WTC11 (cell line): ENCODE measurements at regions not wholly inside any gene's neighbourhood (a gene's known extent, or its start where the extent isn't known, plus 50 kb on each side); places are given as distances from the start of the nearest gene placed in this dataset.

Source experiments
- ATAC-seq: fragments of 200-7000 bp; cut with Tn5 transposase; 2 replicates; pipeline ENCODE4 v1.10.0; 2021; ENCODE audit warnings: mild to moderate bottlenecking, moderate library complexity
- CTCF ChIA-PET: fragments of 300-600 bp; sonication (Branson Sonifier 250); formaldehyde crosslinking; loops from one replicate; lab custom pipeline; 2021; ENCODE audit warnings: antibody characterized with exemption; lab: Charles Lee
- POLR2A ChIA-PET: fragments of 350-600 bp; sonication (Branson Sonifier 250); formaldehyde crosslinking; loops from one replicate; lab custom pipeline; 2021; ENCODE audit warnings: antibody characterized with exemption; lab: Charles Lee
- DNase-seq: peaks from one replicate; pipeline ENCODE4 v3.0.0; 2021; ENCODE audit warnings: low spot score
- H3K27ac Mint-ChIP-seq: 2 replicates; pipeline ENCODE4 v1.8.0; 2021; ENCODE audit warnings: mixed read lengths
- H3K27me3 Mint-ChIP-seq: 2 replicates; pipeline ENCODE4 v1.8.0; 2021; ENCODE audit warnings: low read depth, mild to moderate bottlenecking, moderate library complexity, mixed read lengths
- H3K36me3 Mint-ChIP-seq: 2 replicates; pipeline ENCODE4 v1.8.0; 2021; ENCODE audit warnings: mixed read lengths
- H3K4me1 Mint-ChIP-seq: 2 replicates; pipeline ENCODE4 v1.8.0; 2022; ENCODE audit warnings: mixed read lengths
- H3K4me3 Mint-ChIP-seq: 2 replicates; pipeline ENCODE4 v1.8.0; 2021; ENCODE audit warnings: mild to moderate bottlenecking, moderate library complexity, mixed read lengths
- H3K9me3 Mint-ChIP-seq: 2 replicates; pipeline ENCODE4 v1.8.0; 2021; ENCODE audit warnings: mixed read lengths
- AR ChIP-seq: fragments of 250-450 bp; sonication (Bioruptor Pico); IDR thresholded peaks from 2 replicates; pipeline ENCODE4 v1.9.0; 2021; ENCODE audit warnings: mild to moderate bottlenecking
- ARID4B ChIP-seq: sonication (generic); formaldehyde crosslinking; IDR thresholded peaks from 2 replicates; pipeline ENCODE4 v1.8.0; 2023; ENCODE audit warnings: missing genetic modification reagents, mild to moderate bottlenecking, borderline replicate concordance
- ATF3 ChIP-seq: sonication (generic); formaldehyde crosslinking; conservative IDR thresholded peaks from 2 replicates; pipeline ENCODE4 v1.8.1; 2022; ENCODE audit warnings: mild to moderate bottlenecking, missing genetic modification reagents
- ATF6 ChIP-seq: sonication (generic); formaldehyde crosslinking; IDR thresholded peaks from 2 replicates; pipeline ENCODE4 v1.8.1; 2023; ENCODE audit warnings: mild to moderate bottlenecking, missing genetic modification reagents
- CBFB ChIP-seq: sonication (generic); formaldehyde crosslinking; IDR thresholded peaks from 2 replicates; pipeline ENCODE4 v1.8.1; 2022; ENCODE audit warnings: mild to moderate bottlenecking, low read depth, missing genetic modification reagents
- CREM ChIP-seq: sonication (generic); formaldehyde crosslinking; IDR thresholded peaks from 2 replicates; pipeline ENCODE4 v1.8.1; 2022; ENCODE audit warnings: mild to moderate bottlenecking, missing genetic modification reagents, moderate library complexity
- FOXP1 ChIP-seq: sonication (generic); formaldehyde crosslinking; IDR thresholded peaks from 2 replicates; pipeline ENCODE4 v1.8.0; 2022; ENCODE audit warnings: missing genetic modification reagents, mild to moderate bottlenecking, moderate library complexity, borderline replicate concordance
- GRHL2 ChIP-seq: fragments of 250-450 bp; sonication (Bioruptor Pico); IDR thresholded peaks from 2 replicates; pipeline ENCODE4 v1.8.0; 2022; ENCODE audit warnings: mild to moderate bottlenecking, moderate library complexity; ENCODE audit not compliant: insufficient replicate concordance, severe bottlenecking
- GTF2I ChIP-seq: fragments of 250-450 bp; sonication (Bioruptor Pico); conservative IDR thresholded peaks from 2 replicates; pipeline ENCODE4 v1.4.0; 2021; ENCODE audit warnings: mild to moderate bottlenecking
- HMGXB4 ChIP-seq: sonication (generic); formaldehyde crosslinking; IDR thresholded peaks from 2 replicates; pipeline ENCODE4 v1.8.1; 2023; ENCODE audit warnings: mild to moderate bottlenecking, moderate library complexity, missing genetic modification reagents
- IRF1 ChIP-seq: sonication (generic); formaldehyde crosslinking; IDR thresholded peaks from 2 replicates; pipeline ENCODE4 v1.8.0; 2023; ENCODE audit warnings: missing genetic modification reagents
- KAT7 ChIP-seq: sonication (generic); formaldehyde crosslinking; IDR thresholded peaks from 2 replicates; pipeline ENCODE4 v1.8.1; 2023; ENCODE audit warnings: missing genetic modification reagents, mild to moderate bottlenecking, borderline replicate concordance
- NFATC4 ChIP-seq: fragments of 250-450 bp; sonication (Bioruptor Pico); IDR thresholded peaks from 2 replicates; pipeline ENCODE4 v1.9.0; 2021; ENCODE audit warnings: mild to moderate bottlenecking
- NR1H2 ChIP-seq: sonication (generic); formaldehyde crosslinking; IDR thresholded peaks from 2 replicates; pipeline ENCODE4 v1.9.0; 2021; ENCODE audit warnings: mild to moderate bottlenecking, moderate library complexity, missing genetic modification reagents
- PREB ChIP-seq: sonication (generic); formaldehyde crosslinking; IDR thresholded peaks from 2 replicates; pipeline ENCODE4 v1.8.1; 2022; ENCODE audit warnings: mild to moderate bottlenecking, missing genetic modification reagents, moderate library complexity, borderline replicate concordance
- PRRX2 ChIP-seq: fragments of 250-450 bp; sonication (Bioruptor Pico); IDR thresholded peaks from 2 replicates; pipeline ENCODE4 v1.8.0; 2021; ENCODE audit warnings: mild to moderate bottlenecking
- RORB ChIP-seq: fragments of 250-450 bp; sonication (Bioruptor Pico); IDR thresholded peaks from 2 replicates; pipeline ENCODE4 v1.9.0; 2021; ENCODE audit warnings: mild to moderate bottlenecking
- ZBTB21 ChIP-seq: sonication (generic); formaldehyde crosslinking; IDR thresholded peaks from 2 replicates; pipeline ENCODE4 v1.8.1; 2023; ENCODE audit warnings: mild to moderate bottlenecking, missing genetic modification reagents, borderline replicate concordance
- ZNF138 ChIP-seq: sonication (generic); formaldehyde crosslinking; conservative IDR thresholded peaks from 2 replicates; pipeline ENCODE4 v1.8.1; 2022; ENCODE audit warnings: mild to moderate bottlenecking, moderate library complexity, missing genetic modification reagents

GRCh38 chr14:43651896-43652295, 855.2 kb downstream of the FSCB start (continued):
- TF ChIP-seq ARID4B (CRISPR knock-in tag) (no peak), GTF2I (CRISPR knock-in tag) (no peak), IRF1 (CRISPR knock-in tag) (no peak), NFATC4 (CRISPR knock-in tag) (no peak), ZBTB21 (CRISPR knock-in tag) (no peak), ZNF138 (no peak), CBFB (no peak), FOXP1 (CRISPR knock-in tag) (no peak), NR1H2 (CRISPR knock-in tag) (no peak), PREB (CRISPR knock-in tag) (no peak), KAT7 (CRISPR knock-in tag) (no peak), PRRX2 (CRISPR knock-in tag) (no peak)
- TF ChIP-seq, all 79 proteins: peak for 0

GRCh38 chr14:43651185-43651787, 855.8 kb downstream of the FSCB start:
- POLR2A ChIA-PET, result interaction anchor here (0.7 kb wide), 1 partner anchor 448 kb away, joined by 4 read pairs; no protein-coding TSS in a partner anchor
- CTCF ChIA-PET, result no interaction called here

GRCh38 chr14:43649508-43649907, 857.6 kb downstream of the FSCB start:
- ATAC-seq (no peak), DNase-seq (no peak)
- H3K9me3 Mint-ChIP-seq, result peaks cover 36% of the 10 kb centered on the region
- peaks cover 4% of the 10 kb centered on the region; the same call in 1 of the 2 replicates for H3K36me3 Mint-ChIP-seq
- no peak overlapping the region for H3K4me3 Mint-ChIP-seq
- ChIA-PET CTCF (no interaction called here), POLR2A (no interaction called here)
- no peaks in the 10 kb centered on the region for H3K27me3 Mint-ChIP-seq
- no peak overlapping the region for H3K27ac Mint-ChIP-seq
- peaks cover 3% of the 10 kb centered on the region; the same call in 1 of the 2 replicates for H3K4me1 Mint-ChIP-seq
- TF ChIP-seq ATF6 (CRISPR knock-in tag) (no peak), RORB (CRISPR knock-in tag) (no peak), HMGXB4 (CRISPR knock-in tag) (no peak), IRF1 (CRISPR knock-in tag) (no peak), GRHL2 (CRISPR knock-in tag) (no peak), AR (CRISPR knock-in tag) (no peak), CBFB (no peak), ATF3 (no peak)

More at GRCh38 chr14:43651185-43651787, 855.8 kb downstream of the FSCB start:
- Mint-ChIP-seq H3K4me3 (no peak overlapping the region), H3K36me3 (peaks cover 4% of the 10 kb centered on the region; the same call in 1 of the 2 replicates), H3K9me3 (peaks cover 44% of the 10 kb centered on the region), H3K4me1 (peaks cover 3% of the 10 kb centered on the region; the same call in 1 of the 2 replicates), H3K27me3 (no peaks in the 10 kb centered on the region)
- TF ChIP-seq RORB (CRISPR knock-in tag) (no peak), CREM (no peak)
- TF ChIP-seq, all 79 proteins: peak for 0
- H3K27ac Mint-ChIP-seq, result no peak overlapping the region
- no peak for ATAC-seq
- DNase-seq, result no peak
